K562 (cell line): ENCODE measurements at regions not wholly inside any gene's neighbourhood (a gene's known extent, or its start where the extent isn't known, plus 50 kb on each side); places are given as distances from the start of the nearest gene placed in this dataset.

Experiments used
- ATAC-seq: fragments of 200-7000 bp; cut with Tn5 transposase; 3 replicates; pipeline ENCODE4 v1.9.1; 2020; ENCODE audit warnings: moderate library complexity
- BruUV-seq: library from RNA; stranded (reverse); fragments of 400-500 nt; replicated peaks from 2 replicates; lab custom pipeline; 2021; lab: Mats Ljungman, UMichigan
- CTCF ChIA-PET: fragments of 300-600 bp; formaldehyde crosslinking; extraction: SDS; loops from one replicate; lab custom pipeline; 2021; ENCODE audit warnings: low intra/inter-chr PET ratio; lab: Yijun Ruan, JAX
- POLR2A ChIA-PET: fragments of 300-600, 350-650 bp; sonication (Branson Sonifier 250); formaldehyde crosslinking; extraction: SDS; loops from one replicate; lab custom pipeline; 2021; ENCODE audit warnings: antibody characterized with exemption, inconsistent platforms; lab: Yijun Ruan, JAX
- DNase-seq, 4 experiments: peaks; one replicate each; pipeline versions ENCODE4 v3.0.0 to v3.0.0-alpha.2; 2011 to 2018; ENCODE audit warnings: low spot score in 3 of 4, mixed read lengths in 3 of 4; ENCODE audit errors: extremely low read depth in 1 of 4
- FAIRE-seq: peaks from 2 replicates; lab custom pipeline; 2011; peaks lifted over from hg19 to GRCh38; lab: Jason Lieb, UNC
- H2AFZ ChIP-seq: 2 replicates; pipeline ENCODE4 v1.6.0; 2011; ENCODE audit warnings: low read depth, low read length, control low read depth, inconsistent platforms
- H3K27ac ChIP-seq: fragments of 200-600 bp; 3 replicates; pipeline ENCODE4 v1.8.0; 2011; ENCODE audit warnings: low read depth, mild to moderate bottlenecking, control low read depth, inconsistent platforms, low read length, moderate library complexity, mixed read lengths; ENCODE audit errors: extremely low read depth
- H3K27me3 ChIP-seq, 2 experiments: fragments of 300-600 bp in 1 of 2; 2 replicates in 1 of 2; 3 replicates in 1 of 2; pipeline versions ENCODE4 v1.6.0 to v1.8.0; 2011; ENCODE audit warnings: inconsistent platforms in 2 of 2, low read length in 2 of 2, mild to moderate bottlenecking in 1 of 2, mixed read lengths in 1 of 2, moderate library complexity in 1 of 2; ENCODE audit not compliant: control insufficient read depth in 2 of 2, insufficient read depth in 2 of 2
- H3K36me3 ChIP-seq: fragments of 300-600 bp; 3 replicates; pipeline ENCODE4 v1.8.0; 2011; ENCODE audit warnings: mild to moderate bottlenecking, low read length, inconsistent platforms; ENCODE audit not compliant: control insufficient read depth, insufficient read depth
- H3K4me1 ChIP-seq, 2 experiments: fragments of 200-600 bp in 1 of 2; replicated peaks in 1 of 2; 2 replicates in 1 of 2; 3 replicates in 1 of 2; pipeline versions ENCODE4 v1.5.1 to v1.8.0; 2011; ENCODE audit warnings: inconsistent platforms in 2 of 2, low read length in 2 of 2, mild to moderate bottlenecking in 1 of 2, mixed read lengths in 1 of 2, moderate library complexity in 1 of 2; ENCODE audit not compliant: control insufficient read depth in 2 of 2, insufficient read depth in 2 of 2
- H3K4me2 ChIP-seq: 2 replicates; pipeline ENCODE4 v1.6.1; 2011; ENCODE audit warnings: low read length, control low read depth, inconsistent platforms, mixed read lengths; ENCODE audit not compliant: insufficient read depth
- H3K4me3 ChIP-seq: fragments of 200-600 bp; sonication (generic), shearing (Covaris generic); 2 replicates; pipeline ENCODE4 v1.5.1; 2016; ENCODE audit warnings: control low read depth, inconsistent platforms
- H3K79me2 ChIP-seq: fragments of 200-600 bp; 3 replicates; pipeline ENCODE4 v1.8.0; 2011; ENCODE audit warnings: low read length, inconsistent platforms; ENCODE audit not compliant: control insufficient read depth, insufficient read depth
- H3K9ac ChIP-seq, 2 experiments: 2 replicates each; pipeline versions ENCODE4 v1.6.0 to v1.6.1; 2011; ENCODE audit warnings: low read depth in 2 of 2, low read length in 2 of 2, control low read depth in 1 of 2, inconsistent platforms in 1 of 2, mild to moderate bottlenecking in 1 of 2, mixed read lengths in 1 of 2; ENCODE audit not compliant: insufficient read depth in 1 of 2
- H3K9me1 ChIP-seq: one replicate; pipeline ENCODE4 v1.6.0; 2011; ENCODE audit warnings: inconsistent platforms, mild to moderate bottlenecking, low read length, moderate library complexity; ENCODE audit not compliant: control insufficient read depth, insufficient read depth
- H3K9me3 ChIP-seq: replicated peaks from 2 replicates; pipeline ENCODE4 v1.5.1; 2011; ENCODE audit warnings: low read depth, low read length, inconsistent platforms; ENCODE audit not compliant: control insufficient read depth, insufficient read depth
- H4K20me1 ChIP-seq: replicated peaks from 2 replicates; pipeline ENCODE4 v1.6.1; 2011; ENCODE audit warnings: low read length, inconsistent platforms, mixed read lengths; ENCODE audit not compliant: control insufficient read depth, insufficient read depth
- KLF13 ChIP-seq: fragments of 450-650 bp; IDR thresholded peaks from 2 replicates; pipeline ENCODE4 v1.6.1; 2016; ENCODE audit warnings: missing genetic modification characterization, low read depth, mild to moderate bottlenecking, missing compliant biosample characterization, moderate library complexity, borderline replicate concordance
- MYNN ChIP-seq, 2 experiments: sonication (generic); formaldehyde crosslinking in 1 of 2; IDR thresholded peaks; 2 replicates each; pipeline versions ENCODE4 v1.5.0 to v1.6.1; 2016 to 2020; ENCODE audit warnings: antibody characterized with exemption in 1 of 2, missing genetic modification reagents in 1 of 2
- RBM22 ChIP-seq: fragments of 200-400 bp; formaldehyde crosslinking; IDR thresholded peaks from 2 replicates; pipeline ENCODE4 v1.6.1; 2018; ENCODE audit warnings: low read length, low read depth; ENCODE audit not compliant: poor library complexity, severe bottlenecking
- THRAP3 ChIP-seq: fragments of 450-650 bp; IDR thresholded peaks from 2 replicates; pipeline ENCODE4 v1.6.1; 2016; ENCODE audit warnings: mild to moderate bottlenecking, inconsistent platforms, borderline replicate concordance
- ZNF444 ChIP-seq: fragments of 250-450 bp; sonication (Bioruptor Pico); IDR thresholded peaks from 2 replicates; pipeline ENCODE4 v1.4.0; 2020; ENCODE audit warnings: mild to moderate bottlenecking, moderate library complexity
- WGBS: fragments of 100-300 bp; shearing (Covaris generic); methylation state at CpG from one replicate; pipeline ENCODE4 v1.1.6; 2016; ENCODE audit warnings: low coverage, mixed read lengths; ENCODE audit not compliant: insufficient coverage; ENCODE audit errors: missing lambda C conversion rate; 5-methylcytosine and 5-hydroxymethylcytosine counted together
- in situ Hi-C: fragments of 300-500 bp; cut with MboI; formaldehyde crosslinking; loops from 4 replicates; pipeline ENCODE4 v1.15.0; 2018; ENCODE audit warnings: inconsistent platforms, mixed read lengths
- intact Hi-C: fragments of 100-400 bp; cut with micrococcal nuclease; formaldehyde crosslinking; loops from 2 replicates; pipeline ENCODE4 v1.14.2; 2022
- TF ChIP-seq, protein P1 (sequence below): fragments of 250-450 bp; sonication (Bioruptor Pico); IDR thresholded peaks from 2 replicates; pipeline ENCODE4 v1.8.0; 2021; ENCODE audit warnings: borderline replicate concordance, mild to moderate bottlenecking, moderate library complexity; ENCODE audit not compliant: poor library complexity, severe bottlenecking

DNA sequence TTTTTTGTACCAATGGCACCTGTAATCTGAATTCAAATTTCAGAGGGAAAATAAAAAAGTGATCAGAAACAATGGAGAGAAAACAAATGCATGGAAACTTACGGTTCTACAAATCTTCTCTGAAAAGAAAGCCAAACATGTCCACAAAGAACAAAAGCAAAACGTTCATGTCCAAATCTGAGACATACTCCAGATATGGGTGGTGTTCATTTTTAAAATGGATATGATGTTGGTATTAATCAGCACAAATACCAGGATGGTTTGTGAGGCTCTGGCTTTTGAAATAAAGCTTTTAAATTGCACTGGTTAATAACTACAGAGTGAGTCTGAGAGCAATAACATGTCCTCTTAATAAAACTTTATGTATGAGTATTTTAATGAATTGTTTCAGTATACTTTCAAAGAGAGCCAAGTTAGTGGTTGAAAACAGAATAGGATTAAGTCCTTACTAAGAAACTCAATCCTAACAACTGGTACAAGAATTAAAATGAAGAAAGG lies 366.4 kb downstream of the INHBA start:
- Histone ChIP-seq H3K4me3 (no peak overlapping the region), H2AFZ (no peak overlapping the region), H4K20me1 (no peaks in the 10 kb centered on the region), H3K27ac (no peak overlapping the region), H3K4me2 (no peak overlapping the region), H3K9ac (no peak overlapping the region), H3K36me3 (no peaks in the 10 kb centered on the region), H3K9me1 (no peaks in the 10 kb centered on the region)
- intact Hi-C loops: no loop called here
- CTCF ChIA-PET: no interaction called here
- WGBS: 0% methylated on average over 2 of the region's 2 CpGs
- no peak for FAIRE-seq
- BruUV-seq: no TSS peak
- in situ Hi-C loops: no loop called here
- ATAC-seq: no peak
- TF ChIP-seq KLF13 (tag) (no peak), RBM22 (no peak), MYNN (IDR thresholded peaks at IDR 0.05) (no peak), MYNN (CRISPR knock-in tag; IDR thresholded peaks at IDR 0.05) (no peak), ZNF444 (CRISPR knock-in tag) (no peak), THRAP3 (no peak)
- TF ChIP-seq, protein P1, sequence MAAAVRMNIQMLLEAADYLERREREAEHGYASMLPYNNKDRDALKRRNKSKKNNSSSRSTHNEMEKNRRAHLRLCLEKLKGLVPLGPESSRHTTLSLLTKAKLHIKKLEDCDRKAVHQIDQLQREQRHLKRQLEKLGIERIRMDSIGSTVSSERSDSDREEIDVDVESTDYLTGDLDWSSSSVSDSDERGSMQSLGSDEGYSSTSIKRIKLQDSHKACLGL: no peak
- TF ChIP-seq, all 486 proteins: peak for 0
- Histone ChIP-seq H3K9me3 (0 out of 2 replicates have a peak, but pooled peaks cover 2% of the 10 kb centered on the region), H3K79me2 (no peaks in the 10 kb centered on the region), H3K4me1 (no peaks in the 10 kb centered on the region), H3K27me3 (no peaks in the 10 kb centered on the region)
- POLR2A ChIA-PET: no interaction called here
- no peak for DNase-seq
